ENCODE measurements at regions not wholly inside any gene's neighbourhood (a gene's known extent, or its start where the extent isn't known, plus 50 kb on each side); places are given as distances from the start of the nearest gene placed in this dataset.

DNA sequence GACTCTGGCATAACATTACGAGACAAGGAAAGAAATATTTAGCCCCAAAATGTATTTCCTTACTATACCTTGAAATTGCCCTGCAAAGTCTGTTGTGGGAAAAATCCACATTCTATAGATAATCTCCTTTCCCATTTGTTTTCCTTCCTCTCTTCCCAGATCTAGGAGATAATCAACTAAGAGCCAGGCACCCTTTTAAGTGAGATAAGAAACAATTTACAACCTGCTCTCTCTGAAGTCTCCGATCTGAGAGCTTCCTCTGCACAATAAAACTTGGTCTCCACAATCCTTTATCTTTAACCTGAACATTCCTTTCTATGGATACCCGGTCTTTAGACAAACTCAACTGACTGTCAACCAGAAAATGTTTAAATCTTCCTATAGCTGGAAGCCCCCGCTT, 1160.7 kb upstream of the NRXN1 start:
- DNase-seq (ENCODE audit: low read depth in 2 of 2) = no peak

GRCh38 chr2:52181080-52181479, 1149.1 kb upstream of the NRXN1 start:
- DNase-seq (ENCODE audit: low read depth in 2 of 2) = no peak

- DNase-seq (ENCODE audit: low read depth in 2 of 2) = no peak
Observed at GRCh38 chr2:52178845-52179244, 1146.9 kb upstream of the NRXN1 start.

- DNase-seq (ENCODE audit: low read depth in 2 of 2) = no peak
Observed at GRCh38 chr2:52145005-52145404, 1113.1 kb upstream of the NRXN1 start.

- no peak for DNase-seq (ENCODE audit: low read depth in 2 of 2)
Observed at GRCh38 chr2:52144590-52144989, 1112.7 kb upstream of the NRXN1 start.

GRCh38 chr2:52141076-52141475, 1109.1 kb upstream of the NRXN1 start:
- DNase-seq (ENCODE audit: low read depth in 2 of 2) = no peak

GRCh38 chr2:52139241-52139640, 1107.3 kb upstream of the NRXN1 start:
- DNase-seq (ENCODE audit: low read depth in 2 of 2) = no peak

GRCh38 chr2:52135235-52135634, 1103.3 kb upstream of the NRXN1 start:
- DNase-seq (ENCODE audit: low read depth in 2 of 2) = no peak

DNA sequence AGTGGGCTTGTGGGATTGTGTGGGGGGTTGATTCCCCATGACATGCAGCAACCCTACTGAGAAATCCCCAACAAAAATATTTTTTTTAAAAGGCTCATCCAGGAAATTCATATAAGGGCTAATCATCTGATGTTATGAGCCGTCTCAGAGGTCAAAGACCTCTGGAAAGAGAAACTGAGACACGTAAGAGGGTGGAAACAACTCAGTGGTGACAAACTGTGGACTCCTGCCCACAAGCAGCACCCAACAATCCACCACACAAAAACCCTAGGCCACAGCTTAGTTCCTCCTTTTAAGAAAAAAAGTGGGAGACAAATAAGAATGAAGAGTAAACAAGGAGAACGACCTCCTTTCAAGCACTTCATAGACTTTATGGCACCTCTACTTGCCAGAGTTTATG, 1096.1 kb upstream of the NRXN1 start:
- no peak for DNase-seq (ENCODE audit: low read depth in 2 of 2)

- DNase-seq (ENCODE audit: low read depth in 2 of 2) = no peak
Observed at GRCh38 chr2:52127527-52127926, 1095.6 kb upstream of the NRXN1 start.

GRCh38 chr2:52117299-52117698, 1085.4 kb upstream of the NRXN1 start:
- DNase-seq (ENCODE audit: low read depth in 2 of 2) = no peak

DNA sequence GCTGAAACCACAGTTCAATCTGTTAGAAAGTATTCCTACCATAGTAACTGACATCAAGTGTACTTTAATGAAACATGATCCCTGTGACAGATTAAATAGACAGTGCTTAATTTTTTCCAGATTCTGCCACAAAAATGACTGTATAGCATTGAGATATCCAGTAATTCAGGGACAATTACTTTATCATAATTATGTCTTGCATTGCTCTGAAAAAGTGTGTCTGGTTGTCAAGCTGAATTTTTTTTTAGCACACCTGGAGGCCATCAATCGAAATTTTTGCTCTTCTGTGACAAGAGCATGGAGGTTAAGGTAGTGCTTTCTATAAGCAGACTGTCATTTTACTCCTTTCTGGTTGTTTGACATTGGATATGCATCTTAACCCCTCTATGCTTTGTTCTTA, 1083.8 kb upstream of the NRXN1 start:
- DNase-seq (ENCODE audit: low read depth in 2 of 2) = no peak

DNA sequence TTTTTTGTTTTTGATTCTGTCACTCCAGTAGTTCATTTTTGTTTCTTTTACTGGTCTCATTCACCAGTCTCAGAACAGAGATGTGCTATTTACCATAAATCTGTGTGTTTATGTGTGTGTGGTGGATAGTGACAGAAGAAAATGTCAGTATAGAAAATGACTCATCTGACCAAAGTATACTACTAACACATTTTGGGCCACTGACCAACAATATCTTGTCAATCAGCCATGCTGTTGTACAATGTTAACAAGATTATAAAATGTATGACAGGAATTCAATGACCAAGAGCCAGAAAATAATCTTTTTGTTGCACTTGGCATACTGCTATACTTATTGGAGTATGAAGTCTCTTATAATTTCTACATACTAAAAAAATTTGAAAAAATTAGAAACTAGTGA, 1081.4 kb upstream of the NRXN1 start:
- no peak for DNase-seq (ENCODE audit: low read depth in 2 of 2)

- no peak for DNase-seq (ENCODE audit: low read depth in 2 of 2)
Observed at GRCh38 chr2:52112141-52112540, 1080.2 kb upstream of the NRXN1 start.

- DNase-seq (ENCODE audit: low read depth in 2 of 2) = no peak
Observed at GRCh38 chr2:52107124-52107523, 1075.2 kb upstream of the NRXN1 start.

- DNase-seq (ENCODE audit: low read depth in 2 of 2) = no peak
Observed at GRCh38 chr2:52097071-52097470, 1065.1 kb upstream of the NRXN1 start.

DNA sequence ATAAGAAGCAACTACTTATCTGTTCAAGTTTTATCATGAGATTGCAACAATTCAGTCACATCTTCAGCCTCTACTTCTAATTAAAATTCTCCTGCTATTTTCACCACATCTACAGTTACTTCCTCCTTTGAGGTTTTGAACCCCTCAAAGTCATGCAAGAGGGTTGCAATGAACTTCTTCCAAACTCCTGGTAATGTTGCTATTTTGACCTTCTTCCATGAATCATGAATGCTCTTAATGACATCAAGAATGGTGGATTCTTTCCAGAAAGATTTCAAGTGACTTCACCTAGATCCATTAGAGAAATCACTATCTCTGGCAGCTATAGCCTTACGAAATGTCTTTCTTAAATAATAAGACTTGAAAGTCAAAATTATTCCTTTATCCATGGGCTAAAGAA, 1052.8 kb upstream of the NRXN1 start:
- DNase-seq (ENCODE audit: low read depth in 2 of 2) = no peak

DNA sequence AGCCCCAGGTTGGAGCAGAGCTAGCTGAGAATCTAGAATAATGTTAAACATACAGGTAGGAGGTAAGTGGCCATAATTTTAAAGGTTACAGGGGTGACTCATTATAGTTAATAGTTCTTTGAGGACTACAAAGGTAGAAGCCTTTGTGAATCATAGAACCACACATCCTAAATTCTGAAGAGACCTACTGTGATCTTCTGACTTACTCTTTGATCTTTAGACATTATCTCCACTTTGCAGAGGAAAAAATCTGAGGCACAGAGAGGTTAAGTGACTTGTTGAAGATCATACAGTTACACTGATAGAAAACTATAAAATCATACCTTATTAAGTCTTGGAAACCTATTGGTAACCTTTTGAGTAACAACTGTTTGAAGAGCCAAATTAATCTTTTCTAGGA, 1051.3 kb upstream of the NRXN1 start:
- DNase-seq (ENCODE audit: low read depth in 2 of 2) = no peak

DNA sequence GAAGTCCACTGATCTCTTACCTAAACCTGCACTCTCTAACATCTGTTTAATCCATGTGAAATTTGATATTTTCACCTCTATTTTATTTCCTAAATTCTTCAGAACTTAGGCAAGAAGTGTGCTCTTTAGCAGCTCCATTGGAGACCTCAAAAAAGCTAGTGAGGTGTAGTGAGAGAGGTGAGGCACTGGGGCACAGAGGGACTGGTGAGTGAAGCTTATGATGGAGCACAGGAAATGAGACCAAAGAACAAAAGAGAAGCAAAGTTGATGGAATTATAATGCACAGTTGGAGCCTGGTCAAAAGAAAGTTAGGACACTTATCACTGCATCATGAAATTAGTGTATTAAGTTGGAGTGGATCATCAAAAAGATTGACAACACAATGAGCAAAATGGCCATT, 1050.7 kb upstream of the NRXN1 start:
- no peak for DNase-seq (ENCODE audit: low read depth in 2 of 2)

DNA sequence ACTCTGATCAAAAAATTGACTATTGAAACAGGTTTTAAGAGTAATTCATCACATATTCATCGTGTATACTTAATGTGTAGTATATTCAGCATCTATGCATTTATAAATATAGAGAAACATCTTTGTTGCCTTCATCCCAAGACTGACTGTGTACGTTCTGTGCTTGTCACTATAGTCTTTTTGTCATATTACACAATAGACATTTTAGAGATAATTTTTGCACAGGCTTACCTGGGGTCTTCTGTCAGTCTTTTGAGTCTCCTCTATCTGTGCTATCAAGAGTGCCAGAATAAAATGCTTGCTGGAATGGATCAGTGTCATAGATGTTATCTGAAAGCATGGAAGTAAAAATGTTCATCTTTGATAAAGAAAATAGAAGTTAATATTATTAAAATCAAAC, 1047.7 kb upstream of the NRXN1 start:
- no peak for DNase-seq (ENCODE audit: low read depth in 2 of 2)

DNA sequence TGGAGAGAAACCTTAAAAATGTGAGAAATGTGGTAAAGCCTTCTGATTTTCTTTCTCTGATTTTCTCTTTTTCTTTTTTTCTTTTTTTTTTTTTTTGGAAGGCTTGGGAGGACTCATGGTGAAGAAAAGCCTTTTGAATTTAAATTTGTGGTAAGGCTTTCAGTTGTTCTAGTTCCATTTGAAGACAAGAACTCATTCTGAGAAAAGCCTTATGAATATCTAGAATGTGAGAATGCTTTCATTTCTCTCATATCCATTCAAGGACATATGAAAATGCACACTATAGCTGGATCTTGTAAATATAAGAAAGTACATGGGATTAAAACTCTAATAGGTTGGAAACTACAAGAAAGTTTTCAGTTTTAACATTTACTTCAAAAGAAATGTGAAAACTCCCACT, 1045.2 kb upstream of the NRXN1 start:
- DNase-seq (ENCODE audit: low read depth in 2 of 2) = no peak

DNA sequence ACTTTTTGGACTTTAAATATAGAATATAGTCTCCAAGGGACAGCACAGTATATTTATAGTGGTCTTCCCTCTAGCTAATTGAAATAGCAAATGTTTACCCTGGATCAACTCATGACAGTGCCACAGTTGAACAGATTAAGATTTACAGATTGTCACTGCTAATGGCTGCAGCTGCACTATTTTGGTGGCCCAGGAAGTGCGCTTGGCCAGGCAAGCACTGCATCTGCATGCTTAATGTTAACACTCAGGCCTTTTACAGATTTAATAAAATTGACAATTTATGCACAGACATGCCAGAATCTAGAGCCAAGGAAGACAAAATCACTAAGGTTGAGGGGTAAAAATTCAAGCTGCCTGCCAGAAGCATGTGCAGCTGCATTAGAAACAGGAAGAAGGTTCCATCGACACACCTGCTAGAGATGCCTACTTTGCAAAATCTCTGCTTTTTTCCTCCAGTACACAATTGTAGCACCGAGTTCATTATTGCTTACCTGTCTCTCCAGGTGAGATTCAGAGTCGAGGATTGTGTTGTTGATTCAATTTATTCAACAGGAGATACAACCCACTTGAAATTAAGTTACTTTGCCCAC, 1042.3 kb upstream of the NRXN1 start:
- no peak for DNase-seq (ENCODE audit: low read depth in 2 of 2)

GRCh38 chr2:52072949-52073348, 1041.0 kb upstream of the NRXN1 start:
- no peak for DNase-seq (ENCODE audit: low read depth in 2 of 2)

DNA sequence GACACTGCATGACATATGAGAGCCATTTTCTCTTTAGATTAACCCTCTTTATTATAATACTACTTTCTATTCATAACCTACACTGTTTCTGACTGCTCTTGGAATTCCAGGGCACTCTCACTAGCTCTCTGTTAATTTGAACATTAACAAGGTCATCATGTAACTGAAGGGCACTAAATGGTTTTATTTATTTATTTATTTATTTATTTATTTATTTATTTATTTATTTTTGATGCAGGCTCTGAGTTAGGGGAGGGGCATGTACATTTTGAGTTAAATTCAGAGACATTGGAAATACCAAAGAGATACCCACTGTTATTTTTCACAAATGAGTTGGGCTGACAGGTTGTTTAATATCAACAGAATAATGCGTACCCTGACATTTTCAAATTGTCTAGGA, 1038.7 kb upstream of the NRXN1 start:
- no peak for DNase-seq (ENCODE audit: low read depth in 2 of 2)
